Left lung (tissue), 4 donors: ENCODE measurements at regions not wholly inside any gene's neighbourhood (a gene's known extent, or its start where the extent isn't known, plus 50 kb on each side); places are given as distances from the start of the nearest gene placed in this dataset.
A peak's percentile ranks its signal among the peaks of the same experiment; 100 is the strongest.
"Not testable (repeated sequence)": the region's sequence is repeated elsewhere in the genome, so short reads cannot be mapped to it uniquely, and the experiment has no call there.

Experiments
- ATAC-seq: fragments of 200-7000 bp; cut with Tn5 transposase; one replicate; pipeline ENCODE4 v1.9.1; 2020; ENCODE audit warnings: moderate library complexity
- DNase-seq, 4 donors: peaks; one replicate each; pipeline ENCODE4 v3.0.0-alpha.2; 2013 to 2020
- H3K27ac ChIP-seq, 2 donors: fragments of 200-600 bp; sonication (generic) in 1 of 2; one replicate each; pipeline versions ENCODE4 v1.5.0 to v1.8.0; 2020 to 2021
- H3K27me3 ChIP-seq, 2 donors: fragments of 200-600 bp; sonication (generic) in 1 of 2; one replicate each; pipeline versions ENCODE4 v1.5.0 to v1.8.0; 2020 to 2021
- H3K36me3 ChIP-seq, 2 donors: fragments of 200-600 bp; sonication (generic) in 1 of 2; one replicate each; pipeline versions ENCODE4 v1.5.0 to v1.8.0; 2020 to 2021
- H3K4me1 ChIP-seq, 2 donors: fragments of 200-600 bp; one replicate each; pipeline ENCODE4 v1.8.0; 2021
- H3K4me3 ChIP-seq, 2 donors: fragments of 200-600 bp; sonication (generic) in 1 of 2; one replicate each; pipeline versions ENCODE4 v1.5.0 to v1.8.0; 2020 to 2021; ENCODE audit warnings: mild to moderate bottlenecking in 1 of 2
- H3K9me3 ChIP-seq, 2 donors: fragments of 200-600 bp; sonication (generic) in 1 of 2; one replicate each; pipeline versions ENCODE4 v1.5.0 to v1.8.0; 2020 to 2021
- CTCF ChIP-seq, 2 donors: fragments of 200-600 bp; sonication (generic) in 1 of 2; IDR thresholded peaks; one replicate each; pipeline versions ENCODE4 v1.5.0 to v1.8.0; 2021; ENCODE audit warnings: antibody characterized with exemption in 2 of 2
- intact Hi-C, 2 donors: fragments of 100-400 bp; cut with DNase I; formaldehyde crosslinking; loops; one replicate each; pipeline versions ENCODE4 v1.11.2 to v1.14.2; 2022
- donor health status: DM: no; HTN: yes; CAD: no.
- donor health status: DM: no; HTN: no; CAD: no.

DNA sequence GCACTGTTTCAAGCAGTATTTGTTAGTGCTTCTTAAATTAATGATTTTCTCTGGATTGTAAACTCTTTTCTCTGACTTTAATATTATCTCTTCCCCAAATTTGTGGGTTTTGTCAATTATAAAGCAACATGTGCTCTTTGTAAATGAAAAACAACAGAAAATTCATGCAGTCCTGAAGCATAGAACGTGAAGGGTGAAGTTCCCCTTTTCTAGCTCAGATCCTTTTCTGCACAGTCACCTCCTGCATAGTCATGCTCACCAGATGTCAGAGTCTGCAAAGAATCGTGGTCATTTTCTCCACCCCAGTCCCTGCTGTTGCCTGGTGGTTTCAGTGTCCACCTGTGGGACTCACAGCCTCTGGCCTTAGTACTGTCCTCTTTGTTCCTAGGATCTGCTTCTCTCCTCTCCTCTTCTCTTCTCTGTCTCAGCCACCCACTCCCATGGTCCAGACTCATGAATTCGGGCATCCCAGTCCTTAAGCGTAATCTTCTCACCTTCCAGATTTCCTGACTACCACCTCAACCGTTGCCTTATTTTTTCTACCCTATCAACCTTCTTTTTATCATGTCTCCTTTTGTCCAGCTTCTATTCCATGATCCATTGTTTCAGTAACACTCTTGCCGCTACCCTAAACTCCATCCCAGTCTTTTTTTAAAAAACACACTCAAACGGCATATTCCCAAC, 229.1 kb downstream of the RTP5 start:
- peaks cover 0 to 5% of the 10 kb centered on the region in 2 donors for H3K4me1 ChIP-seq
- peak overlapping the region in 1 of 2 donors; percentile 66 for H3K27ac ChIP-seq
- intact Hi-C loops = no loop called here
- DNase-seq (no peak), ATAC-seq (peak; percentile 66)
- H3K36me3 ChIP-seq = peaks cover 0 to 26% of the 10 kb centered on the region in 2 donors
- no peaks in the 10 kb centered on the region for H3K9me3 ChIP-seq
- H3K4me3 ChIP-seq = no peak overlapping the region
- no peak for TF ChIP-seq CTCF (IDR thresholded peaks at IDR 0.05)
- H3K27me3 ChIP-seq = no peaks in the 10 kb centered on the region

- intact Hi-C loops, H3K36me3 ChIP-seq, H3K9me3 ChIP-seq, DNase-seq, H3K27ac ChIP-seq, H3K27me3 ChIP-seq, ATAC-seq, H3K4me1 ChIP-seq, H3K4me3 ChIP-seq: not testable (repeated sequence)
Measured at GRCh38 chr2:242103093-242103492, 233.6 kb downstream of the RTP5 start.

DNA sequence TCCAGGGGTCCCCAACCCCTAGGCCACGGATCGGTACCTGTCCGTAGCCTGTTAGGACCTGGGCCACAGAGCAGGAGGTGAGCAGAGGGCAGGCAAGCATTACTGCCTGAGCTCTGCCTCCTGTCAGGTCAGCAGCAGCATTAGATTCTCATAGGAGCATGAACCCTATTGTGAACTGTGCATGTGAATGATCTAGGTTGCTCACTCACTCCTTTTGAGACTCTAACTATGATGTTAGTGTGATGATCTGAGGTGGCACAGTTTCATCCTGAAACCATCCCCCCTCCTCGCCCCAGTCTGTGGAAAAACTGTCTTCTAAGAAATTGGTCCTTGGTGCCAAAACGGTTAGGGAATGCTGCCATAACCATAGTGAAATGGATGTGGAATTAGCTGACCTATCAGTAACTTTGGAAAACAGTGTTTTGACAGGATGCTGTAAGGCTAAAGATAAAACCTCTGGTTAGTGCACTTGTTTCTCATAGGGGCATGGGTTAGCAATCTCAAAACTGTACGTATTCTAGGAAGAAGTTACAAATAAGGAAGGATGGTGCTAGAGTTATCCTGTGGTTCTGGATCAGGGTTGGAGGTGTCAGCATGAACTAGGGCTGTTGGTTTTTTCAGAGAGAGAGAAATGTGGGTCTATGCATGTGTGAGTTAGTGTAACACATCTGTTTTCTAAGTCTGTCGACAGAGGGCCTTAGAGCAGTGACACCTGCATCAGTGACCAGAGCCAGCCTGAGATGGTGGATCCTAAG, 234.8 kb downstream of the RTP5 start:
- H3K36me3 ChIP-seq, H3K27me3 ChIP-seq, H3K4me3 ChIP-seq, H3K27ac ChIP-seq, DNase-seq, H3K9me3 ChIP-seq, intact Hi-C loops, ATAC-seq, H3K4me1 ChIP-seq: not testable (repeated sequence)

GRCh38 chr2:242107065-242107464, 237.5 kb downstream of the RTP5 start:
- H3K4me1 ChIP-seq, H3K9me3 ChIP-seq, intact Hi-C loops, H3K36me3 ChIP-seq, H3K4me3 ChIP-seq, ATAC-seq, DNase-seq, H3K27me3 ChIP-seq, H3K27ac ChIP-seq: not testable (repeated sequence)

GRCh38 chr2:242108797-242109500, 239.4 kb downstream of the RTP5 start:
- H3K36me3 ChIP-seq, intact Hi-C loops, H3K4me3 ChIP-seq, DNase-seq, ATAC-seq, H3K4me1 ChIP-seq, H3K27me3 ChIP-seq, H3K9me3 ChIP-seq, H3K27ac ChIP-seq: not testable (repeated sequence)

GRCh38 chr2:242109819-242110218, 240.3 kb downstream of the RTP5 start:
- ATAC-seq, intact Hi-C loops, H3K36me3 ChIP-seq, DNase-seq, H3K9me3 ChIP-seq, H3K4me1 ChIP-seq, H3K4me3 ChIP-seq, H3K27me3 ChIP-seq, H3K27ac ChIP-seq: not testable (repeated sequence)

GRCh38 chr2:242111954-242112353, 242.4 kb downstream of the RTP5 start:
- H3K4me1 ChIP-seq, H3K9me3 ChIP-seq, DNase-seq, H3K27me3 ChIP-seq, intact Hi-C loops, H3K4me3 ChIP-seq, H3K36me3 ChIP-seq, H3K27ac ChIP-seq, ATAC-seq: not testable (repeated sequence)

GRCh38 chr2:242113492-242113891, 244.0 kb downstream of the RTP5 start:
- not testable (repeated sequence) for ATAC-seq

DNA sequence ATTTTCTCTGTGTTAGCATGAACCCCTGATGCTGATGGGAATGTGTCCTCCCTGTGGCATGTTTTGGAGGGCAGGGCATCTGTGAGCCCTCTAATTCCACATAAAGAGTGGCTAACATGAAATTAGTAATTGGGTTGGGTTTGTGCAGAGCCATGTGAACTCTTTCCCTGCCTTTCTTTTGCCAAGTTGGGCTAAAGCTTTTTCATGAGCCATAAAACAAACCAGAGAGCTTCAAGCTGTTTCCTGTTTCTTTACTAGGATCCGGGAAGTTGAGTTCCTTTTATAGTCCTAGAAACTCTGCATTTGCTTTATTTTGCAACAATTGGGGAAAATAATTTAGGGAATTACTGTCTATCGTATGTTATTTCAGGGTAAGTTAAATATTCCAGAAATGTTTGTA, 247.1 kb downstream of the RTP5 start:
- H3K27me3 ChIP-seq, ATAC-seq, intact Hi-C loops, H3K27ac ChIP-seq, DNase-seq, H3K4me1 ChIP-seq, H3K9me3 ChIP-seq, H3K4me3 ChIP-seq, H3K36me3 ChIP-seq: not testable (repeated sequence)

More at GRCh38 chr2:242113492-242113891, 244.0 kb downstream of the RTP5 start:
- intact Hi-C loops, H3K4me3 ChIP-seq, H3K4me1 ChIP-seq, DNase-seq, H3K27ac ChIP-seq, H3K27me3 ChIP-seq, H3K36me3 ChIP-seq, H3K9me3 ChIP-seq: not testable (repeated sequence)

DNA sequence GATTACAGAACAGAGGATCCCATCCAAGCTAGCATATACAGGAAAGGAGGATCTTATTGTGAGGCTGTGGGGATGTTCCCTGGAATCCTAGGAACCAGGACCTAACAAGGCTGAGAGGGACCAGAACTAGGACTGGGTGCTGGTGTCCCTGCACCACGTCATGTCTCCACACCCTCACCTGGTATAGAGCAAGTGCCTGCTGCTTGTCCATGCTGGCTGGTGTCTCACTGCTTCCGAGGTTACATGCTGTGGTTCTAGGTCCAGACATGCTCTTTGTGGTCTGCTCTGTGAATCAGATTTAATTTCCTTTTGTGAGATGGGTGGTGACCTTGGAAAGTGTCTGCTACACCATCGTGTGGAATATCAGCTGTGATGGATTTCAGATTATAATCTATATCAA, 247.8 kb downstream of the RTP5 start:
- ATAC-seq, H3K27ac ChIP-seq, H3K27me3 ChIP-seq, H3K4me1 ChIP-seq, H3K36me3 ChIP-seq, H3K9me3 ChIP-seq, DNase-seq, intact Hi-C loops, H3K4me3 ChIP-seq: not testable (repeated sequence)

- DNase-seq, intact Hi-C loops, H3K36me3 ChIP-seq, H3K27ac ChIP-seq, H3K4me3 ChIP-seq, H3K9me3 ChIP-seq, ATAC-seq, H3K27me3 ChIP-seq, H3K4me1 ChIP-seq: not testable (repeated sequence)
Measured at GRCh38 chr2:242119682-242120081, 250.2 kb downstream of the RTP5 start.

GRCh38 chr2:242130682-242131081, 261.2 kb downstream of the RTP5 start:
- H3K4me1 ChIP-seq, DNase-seq, H3K27me3 ChIP-seq, H3K36me3 ChIP-seq, intact Hi-C loops, H3K9me3 ChIP-seq, H3K27ac ChIP-seq, H3K4me3 ChIP-seq, ATAC-seq: not testable (repeated sequence)
